Stomach smooth muscle (tissue), 2 donors: ENCODE measurements at regions not wholly inside any gene's neighbourhood (a gene's known extent, or its start where the extent isn't known, plus 50 kb on each side); places are given as distances from the start of the nearest gene placed in this dataset.
"Not testable (repeated sequence)": the region's sequence is repeated elsewhere in the genome, so short reads cannot be mapped to it uniquely, and the experiment has no call there.

Source experiments
- H3K27ac ChIP-seq: one replicate; pipeline ENCODE4 v1.7.0; 2013; ENCODE audit warnings: mild to moderate bottlenecking, low read length, inconsistent platforms
- H3K27me3 ChIP-seq, 2 donors: one replicate each; pipeline ENCODE4 v1.7.0; 2013; ENCODE audit warnings: low read length in 2 of 2; ENCODE audit not compliant: insufficient read depth in 2 of 2, control insufficient read depth in 1 of 2
- H3K36me3 ChIP-seq, 2 donors: one replicate each; pipeline ENCODE4 v1.7.0; 2013; ENCODE audit warnings: low read length in 2 of 2; ENCODE audit not compliant: control insufficient read depth in 2 of 2, insufficient read depth in 2 of 2
- H3K4me1 ChIP-seq: one replicate; pipeline ENCODE4 v1.7.0; 2013; ENCODE audit warnings: low read length; ENCODE audit not compliant: control insufficient read depth, insufficient read depth
- H3K4me3 ChIP-seq, 2 donors: one replicate each; pipeline ENCODE4 v1.7.0; 2013; ENCODE audit warnings: low read length in 2 of 2
- H3K9ac ChIP-seq, 2 donors: one replicate each; pipeline ENCODE4 v1.7.0; 2013; ENCODE audit warnings: low read length in 2 of 2, mild to moderate bottlenecking in 1 of 2
- H3K9me3 ChIP-seq, 2 donors: one replicate each; pipeline ENCODE4 v1.7.0; 2013; ENCODE audit warnings: low read length in 2 of 2; ENCODE audit not compliant: control insufficient read depth in 2 of 2
- donor health status: healthy.
- donor health status: Pancreatic carcinoma.

- Histone ChIP-seq H3K27ac (no peak overlapping the region), H3K9me3 (no peaks in the 10 kb centered on the region), H3K27me3 (no peaks in the 10 kb centered on the region), H3K9ac (no peak overlapping the region), H3K4me3 (no peak overlapping the region), H3K36me3 (no peaks in the 10 kb centered on the region), H3K4me1 (no peaks in the 10 kb centered on the region)
These were observed 1508.0 kb upstream of the TENM4 start for GRCh38 chr11:80948781-80949180.

- H3K36me3 ChIP-seq, result no peaks in the 10 kb centered on the region
- no peaks in the 10 kb centered on the region for H3K4me1 ChIP-seq
- no peaks in the 10 kb centered on the region for H3K9me3 ChIP-seq
- H3K27me3 ChIP-seq, result no peaks in the 10 kb centered on the region
- no peak overlapping the region for H3K4me3 ChIP-seq
- no peak overlapping the region for H3K27ac ChIP-seq
- H3K9ac ChIP-seq, result no peak overlapping the region
These were observed 1503.9 kb upstream of the TENM4 start for GRCh38 chr11:80944758-80945157.

GRCh38 chr11:80943226-80943625, 1502.4 kb upstream of the TENM4 start:
- H3K27me3 ChIP-seq, result no peaks in the 10 kb centered on the region
- H3K36me3 ChIP-seq, result no peaks in the 10 kb centered on the region
- H3K27ac ChIP-seq, result no peak overlapping the region
- H3K4me1 ChIP-seq, result no peaks in the 10 kb centered on the region
- no peak overlapping the region for H3K4me3 ChIP-seq
- no peak overlapping the region for H3K9ac ChIP-seq
- no peaks in the 10 kb centered on the region for H3K9me3 ChIP-seq

- no peaks in the 10 kb centered on the region for H3K36me3 ChIP-seq
- H3K4me3 ChIP-seq, result no peak overlapping the region
- H3K9me3 ChIP-seq, result no peaks in the 10 kb centered on the region
- H3K4me1 ChIP-seq, result no peaks in the 10 kb centered on the region
- H3K27me3 ChIP-seq, result no peaks in the 10 kb centered on the region
- H3K27ac ChIP-seq, result no peak overlapping the region
- H3K9ac ChIP-seq, result no peak overlapping the region
These were observed 1497.0 kb upstream of the TENM4 start for GRCh38 chr11:80937842-80938241.

GRCh38 chr11:80930038-80930437, 1489.2 kb upstream of the TENM4 start:
- Histone ChIP-seq H3K36me3 (no peaks in the 10 kb centered on the region), H3K9me3 (no peaks in the 10 kb centered on the region), H3K9ac (no peak overlapping the region), H3K27ac (no peak overlapping the region), H3K4me3 (no peak overlapping the region), H3K27me3 (no peaks in the 10 kb centered on the region), H3K4me1 (no peaks in the 10 kb centered on the region)

GRCh38 chr11:80929031-80929805, 1488.4 kb upstream of the TENM4 start:
- H3K36me3 ChIP-seq, result no peaks in the 10 kb centered on the region
- no peaks in the 10 kb centered on the region for H3K4me1 ChIP-seq
- no peaks in the 10 kb centered on the region for H3K27me3 ChIP-seq
- no peak overlapping the region for H3K9ac ChIP-seq
- no peaks in the 10 kb centered on the region for H3K9me3 ChIP-seq
- no peak overlapping the region for H3K4me3 ChIP-seq
- no peak overlapping the region for H3K27ac ChIP-seq

- Histone ChIP-seq H3K9me3 (no peaks in the 10 kb centered on the region), H3K9ac (no peak overlapping the region)
These were observed 1484.5 kb upstream of the TENM4 start for GRCh38 chr11:80925321-80925720.

GRCh38 chr11:80921310-80921709, 1480.5 kb upstream of the TENM4 start:
- not testable (repeated sequence) for H3K9ac ChIP-seq, H3K36me3 ChIP-seq, H3K9me3 ChIP-seq, H3K27me3 ChIP-seq, H3K27ac ChIP-seq, H3K4me3 ChIP-seq, H3K4me1 ChIP-seq

More at GRCh38 chr11:80925321-80925720, 1484.5 kb upstream of the TENM4 start:
- Histone ChIP-seq H3K36me3 (no peaks in the 10 kb centered on the region), H3K4me3 (no peak overlapping the region), H3K27me3 (no peaks in the 10 kb centered on the region), H3K4me1 (no peaks in the 10 kb centered on the region), H3K27ac (no peak overlapping the region)

- H3K27ac ChIP-seq, result no peak overlapping the region
- H3K36me3 ChIP-seq, result no peaks in the 10 kb centered on the region
- H3K4me1 ChIP-seq, result no peaks in the 10 kb centered on the region
- H3K9ac ChIP-seq, result no peak overlapping the region
- no peak overlapping the region for H3K4me3 ChIP-seq
- no peaks in the 10 kb centered on the region for H3K9me3 ChIP-seq
- H3K27me3 ChIP-seq, result no peaks in the 10 kb centered on the region
These were observed 1475.5 kb upstream of the TENM4 start for GRCh38 chr11:80916173-80916798.

GRCh38 chr11:80914311-80914710, 1473.5 kb upstream of the TENM4 start:
- H3K4me3 ChIP-seq, result no peak overlapping the region
- no peaks in the 10 kb centered on the region for H3K27me3 ChIP-seq
- H3K9ac ChIP-seq, result no peak overlapping the region
- no peaks in the 10 kb centered on the region for H3K36me3 ChIP-seq
- no peaks in the 10 kb centered on the region for H3K4me1 ChIP-seq
- no peak overlapping the region for H3K27ac ChIP-seq
- no peaks in the 10 kb centered on the region for H3K9me3 ChIP-seq

- Histone ChIP-seq H3K27ac (no peak overlapping the region), H3K9me3 (no peaks in the 10 kb centered on the region), H3K36me3 (no peaks in the 10 kb centered on the region), H3K27me3 (no peaks in the 10 kb centered on the region), H3K4me3 (no peak overlapping the region), H3K9ac (no peak overlapping the region), H3K4me1 (no peaks in the 10 kb centered on the region)
These were observed 1470.8 kb upstream of the TENM4 start for GRCh38 chr11:80911666-80912065.
